DOHH2 (cell line): ENCODE measurements at regions not wholly inside any gene's neighbourhood (a gene's known extent, or its start where the extent isn't known, plus 50 kb on each side); places are given as distances from the start of the nearest gene placed in this dataset.

Source experiments
- H3F3A ChIP-seq: fragments of 200-600 bp; sonication (generic), shearing (Covaris generic); 2 replicates; pipeline ENCODE4 v1.6.0; 2016; ENCODE audit warnings: antibody characterized with exemption, mild to moderate bottlenecking; ENCODE audit not compliant: control insufficient read depth, insufficient read depth
- H3K27ac ChIP-seq: fragments of 200-600 bp; sonication (generic); 2 replicates; pipeline ENCODE4 v1.5.1; 2014; ENCODE audit warnings: low read depth, mild to moderate bottlenecking, low read length, moderate library complexity
- H3K27me3 ChIP-seq: fragments of 200-600 bp; sonication (generic); 2 replicates; pipeline ENCODE4 v1.6.1; 2014; ENCODE audit warnings: mild to moderate bottlenecking, low read length, mixed read lengths; ENCODE audit not compliant: control insufficient read depth
- H3K36me3 ChIP-seq: fragments of 200-600 bp; sonication (generic); 2 replicates; pipeline ENCODE4 v1.6.1; 2014; ENCODE audit warnings: mild to moderate bottlenecking, low read length, moderate library complexity, mixed read lengths; ENCODE audit not compliant: control insufficient read depth
- H3K4me1 ChIP-seq: fragments of 200-600 bp; sonication (generic); 2 replicates; pipeline ENCODE4 v1.6.1; 2014; ENCODE audit warnings: mild to moderate bottlenecking, low read length, mixed read lengths; ENCODE audit not compliant: control insufficient read depth
- H3K4me2 ChIP-seq: fragments of 200-600 bp; sonication (generic); 2 replicates; pipeline ENCODE4 v1.6.0; 2014; ENCODE audit warnings: mild to moderate bottlenecking, low read length, moderate library complexity
- H3K4me3 ChIP-seq: fragments of 200-600 bp; sonication (generic); 2 replicates; pipeline ENCODE4 v1.5.1; 2014; ENCODE audit warnings: mild to moderate bottlenecking, low read length, mixed read lengths
- H3K79me2 ChIP-seq: fragments of 200-600 bp; sonication (generic); 2 replicates; pipeline ENCODE4 v1.6.1; 2014; ENCODE audit warnings: mild to moderate bottlenecking, low read length, mixed read lengths; ENCODE audit not compliant: control insufficient read depth
- H3K9me2 ChIP-seq: fragments of 200-600 bp; sonication (generic); replicated peaks from 2 replicates; pipeline ENCODE4 v1.6.1; 2014; ENCODE audit warnings: mild to moderate bottlenecking, low read length, mixed read lengths; ENCODE audit not compliant: control insufficient read depth
- H3K9me3 ChIP-seq: fragments of 200-600 bp; sonication (generic); 2 replicates; pipeline ENCODE4 v1.6.1; 2014; ENCODE audit warnings: antibody characterized with exemption, low read length, mixed read lengths; ENCODE audit not compliant: control insufficient read depth, insufficient read depth
- H4K20me1 ChIP-seq: fragments of 200-600 bp; sonication (generic); 2 replicates; pipeline ENCODE4 v1.6.0; 2014; ENCODE audit warnings: low read depth, mild to moderate bottlenecking, antibody characterized with exemption, low read length, moderate library complexity; ENCODE audit not compliant: control insufficient read depth, insufficient read depth
- CTCF ChIP-seq: fragments of 200-600 bp; sonication (generic); IDR thresholded peaks from one replicate; pipeline ENCODE4 v1.5.1; 2014; ENCODE audit warnings: antibody characterized with exemption, mild to moderate bottlenecking, low read depth, low read length; ENCODE audit not compliant: poor library complexity, severe bottlenecking
- EZH2phosphoT487 ChIP-seq: fragments of 200-600 bp; sonication (generic); IDR thresholded peaks from 2 replicates; pipeline ENCODE4 v1.6.1; 2017; ENCODE audit warnings: borderline replicate concordance, mild to moderate bottlenecking, antibody characterized with exemption, low read length, moderate library complexity, mixed read lengths

GRCh38 chr6:104325341-104326172 lies 534.2 kb downstream of the HACE1 start:
- Histone ChIP-seq H3F3A (no peaks in the 10 kb centered on the region), H3K79me2 (no peaks in the 10 kb centered on the region), H3K9me3 (no peaks in the 10 kb centered on the region), H3K36me3 (no peaks in the 10 kb centered on the region), H3K4me1 (no peaks in the 10 kb centered on the region), H4K20me1 (no peaks in the 10 kb centered on the region), H3K9me2 (no peaks in the 10 kb centered on the region), H3K27me3 (0 out of 2 replicates have a peak, but pooled peaks cover 3% of the 10 kb centered on the region), H3K27ac (no peak overlapping the region), H3K4me2 (no peak overlapping the region), H3K4me3 (no peak overlapping the region)
- TF ChIP-seq EZH2phosphoT487 (no peak), CTCF (peak; percentile 54)

GRCh38 chr6:104324301-104324700 lies 535.4 kb downstream of the HACE1 start:
- TF ChIP-seq CTCF (no peak), EZH2phosphoT487 (no peak)
- Histone ChIP-seq H3K9me3 (no peaks in the 10 kb centered on the region), H3K79me2 (no peaks in the 10 kb centered on the region), H3K9me2 (no peaks in the 10 kb centered on the region), H3K27me3 (0 out of 2 replicates have a peak, but pooled peaks cover 3% of the 10 kb centered on the region), H3K4me2 (no peak overlapping the region), H3K27ac (no peak overlapping the region), H3K4me3 (no peak overlapping the region), H3K4me1 (no peaks in the 10 kb centered on the region), H4K20me1 (no peaks in the 10 kb centered on the region), H3F3A (no peaks in the 10 kb centered on the region), H3K36me3 (no peaks in the 10 kb centered on the region)

- Histone ChIP-seq H3K27me3 (0 out of 2 replicates have a peak, but pooled peaks cover 3% of the 10 kb centered on the region), H3K4me3 (no peak overlapping the region), H3K9me3 (no peaks in the 10 kb centered on the region), H3F3A (no peaks in the 10 kb centered on the region), H3K4me2 (no peak overlapping the region), H3K4me1 (no peaks in the 10 kb centered on the region), H3K27ac (no peak overlapping the region), H3K36me3 (no peaks in the 10 kb centered on the region), H3K79me2 (no peaks in the 10 kb centered on the region), H4K20me1 (no peaks in the 10 kb centered on the region), H3K9me2 (no peaks in the 10 kb centered on the region)
- TF ChIP-seq EZH2phosphoT487, result no peak
- no peak for TF ChIP-seq CTCF
Measured at GRCh38 chr6:104322841-104323240, 536.9 kb downstream of the HACE1 start.
